NB4 (cell line): ENCODE measurements at regions not wholly inside any gene's neighbourhood (a gene's known extent, or its start where the extent isn't known, plus 50 kb on each side); places are given as distances from the start of the nearest gene placed in this dataset.

Experiments
- DNase-seq: peaks from one replicate; pipeline ENCODE4 v3.0.0; 2010; ENCODE audit warnings: low read depth
- H3K4me3 ChIP-seq: one replicate; pipeline ENCODE4 v1.5.1; 2011; ENCODE audit warnings: mild to moderate bottlenecking, low read depth, low read length, moderate library complexity
- CTCF ChIP-seq: IDR thresholded peaks from one replicate; pipeline ENCODE4 v1.5.1; 2012; ENCODE audit warnings: low read depth, low read length
- MAX ChIP-seq: IDR thresholded peaks from 2 replicates; pipeline ENCODE4 v1.6.1; 2011; ENCODE audit warnings: low read depth, low read length
- MYC ChIP-seq: IDR thresholded peaks from 2 replicates; pipeline ENCODE4 v1.6.1; 2011; ENCODE audit warnings: low read depth, low read length
- POLR2A ChIP-seq: IDR thresholded peaks from 2 replicates; pipeline ENCODE4 v1.6.1; 2011; ENCODE audit warnings: mild to moderate bottlenecking; ENCODE audit not compliant: insufficient read length; ENCODE audit errors: extremely low read depth

GRCh38 chr12:60920841-60921495, 1325.1 kb downstream of the SLC16A7 start:
- DNase-seq = no peak
- TF ChIP-seq MAX (no peak), MYC (no peak), POLR2A (no peak), CTCF (no peak)
- H3K4me3 ChIP-seq = no peak overlapping the region

GRCh38 chr12:60921541-60921940, 1325.7 kb downstream of the SLC16A7 start:
- no peak for TF ChIP-seq MAX
- TF ChIP-seq POLR2A = no peak
- TF ChIP-seq MYC = no peak
- DNase-seq = no peak
- H3K4me3 ChIP-seq = no peak overlapping the region

- TF ChIP-seq MAX (no peak), POLR2A (no peak), MYC (no peak), CTCF (no peak)
- no peak for DNase-seq
- no peak overlapping the region for H3K4me3 ChIP-seq
These were observed 1330.4 kb downstream of the SLC16A7 start for GRCh38 chr12:60926256-60926655.

- DNase-seq = no peak
- TF ChIP-seq MAX = no peak
- no peak for TF ChIP-seq CTCF
- H3K4me3 ChIP-seq = no peak overlapping the region
These were observed 1330.1 kb upstream of the USP15 start for GRCh38 chr12:60930151-60930550.

- no peak for DNase-seq
- no peak overlapping the region for H3K4me3 ChIP-seq
- TF ChIP-seq CTCF (no peak), MYC (no peak), MAX (no peak), POLR2A (no peak)
These were observed 1324.0 kb upstream of the USP15 start for GRCh38 chr12:60935981-60936761.

- no peak overlapping the region for H3K4me3 ChIP-seq
- TF ChIP-seq MYC (no peak), CTCF (no peak), MAX (no peak), POLR2A (no peak)
- DNase-seq = no peak
These were observed 1312.7 kb upstream of the USP15 start for GRCh38 chr12:60947533-60947932.
